Brain microvascular endothelial cell (primary cell): ENCODE measurements at regions not wholly inside any gene's neighbourhood (a gene's known extent, or its start where the extent isn't known, plus 50 kb on each side); places are given as distances from the start of the nearest gene placed in this dataset.

Experiments
- DNase-seq: peaks from one replicate; pipeline ENCODE4 v3.0.0-alpha.2; 2020
- H3K27ac ChIP-seq: fragments of 250-450 bp; sonication (Bioruptor Pico); 2 replicates; pipeline ENCODE4 v1.5.1; 2020; ENCODE audit warnings: mild to moderate bottlenecking, moderate library complexity
- H3K27me3 ChIP-seq: fragments of 250-450 bp; sonication (Bioruptor Pico); replicated peaks from 2 replicates; pipeline ENCODE4 v1.5.1; 2020; ENCODE audit warnings: mild to moderate bottlenecking
- H3K36me3 ChIP-seq: fragments of 250-450 bp; sonication (Bioruptor Pico); replicated peaks from 2 replicates; pipeline ENCODE4 v1.5.1; 2020; ENCODE audit warnings: mild to moderate bottlenecking
- H3K4me3 ChIP-seq: 2 replicates; pipeline ENCODE4 v1.5.1; 2011; ENCODE audit warnings: low read depth, mild to moderate bottlenecking, control low read depth, low read length, moderate library complexity
- CTCF ChIP-seq: IDR thresholded peaks from 2 replicates; pipeline ENCODE4 v1.5.1; 2011; ENCODE audit warnings: low read depth, mild to moderate bottlenecking, moderate library complexity, low read length, control low read depth, inconsistent platforms; ENCODE audit errors: missing control alignments
- in situ Hi-C: cut with HindIII; loops from 2 replicates; pipeline ENCODE4 v1.10.0; 2017; ENCODE audit warnings: low sequenced_read_pairs, low pct_ligation_motif_present

GRCh38 chr4:159600061-159600460, 497.2 kb downstream of the RAPGEF2 start:
- in situ Hi-C loops = no loop called here
- no peaks in the 10 kb centered on the region for H3K27me3 ChIP-seq
- no peak overlapping the region for H3K27ac ChIP-seq
- TF ChIP-seq CTCF = no peak
- no peaks in the 10 kb centered on the region for H3K36me3 ChIP-seq
- no peak overlapping the region for H3K4me3 ChIP-seq
- DNase-seq = no peak

GRCh38 chr4:159604781-159605180, 501.9 kb downstream of the RAPGEF2 start:
- H3K36me3 ChIP-seq = no peaks in the 10 kb centered on the region
- H3K27ac ChIP-seq = no peak overlapping the region
- no peaks in the 10 kb centered on the region for H3K27me3 ChIP-seq
- DNase-seq = no peak
- in situ Hi-C loops = no loop called here
- H3K4me3 ChIP-seq = no peak overlapping the region
- no peak for TF ChIP-seq CTCF

GRCh38 chr4:159606835-159607234, 504.0 kb downstream of the RAPGEF2 start:
- no peak for TF ChIP-seq CTCF
- no peak for DNase-seq
- Histone ChIP-seq H3K36me3 (no peaks in the 10 kb centered on the region), H3K4me3 (no peak overlapping the region), H3K27me3 (no peaks in the 10 kb centered on the region), H3K27ac (no peak overlapping the region)
- in situ Hi-C loops = no loop called here

GRCh38 chr4:159607809-159608208, 504.9 kb downstream of the RAPGEF2 start:
- H3K27ac ChIP-seq = no peak overlapping the region

GRCh38 chr4:159608436-159608835, 505.6 kb downstream of the RAPGEF2 start:
- H3K4me3 ChIP-seq = no peak overlapping the region
- no peak for TF ChIP-seq CTCF
- no peak overlapping the region for H3K27ac ChIP-seq
- no peaks in the 10 kb centered on the region for H3K27me3 ChIP-seq
- in situ Hi-C loops = no loop called here
- no peaks in the 10 kb centered on the region for H3K36me3 ChIP-seq
- DNase-seq = no peak

More at GRCh38 chr4:159607809-159608208, 504.9 kb downstream of the RAPGEF2 start:
- no peak for TF ChIP-seq CTCF
- DNase-seq = no peak
- in situ Hi-C loops = no loop called here
- Histone ChIP-seq H3K36me3 (no peaks in the 10 kb centered on the region), H3K4me3 (no peak overlapping the region), H3K27me3 (no peaks in the 10 kb centered on the region)

- TF ChIP-seq CTCF = no peak
- no peak overlapping the region for H3K4me3 ChIP-seq
- DNase-seq = no peak
- H3K36me3 ChIP-seq = no peaks in the 10 kb centered on the region
- no peak overlapping the region for H3K27ac ChIP-seq
- in situ Hi-C loops = no loop called here
- H3K27me3 ChIP-seq = no peaks in the 10 kb centered on the region
These were observed 529.2 kb downstream of the RAPGEF2 start for GRCh38 chr4:159632031-159632430.
